ENCODE measurements at regions not wholly inside any gene's neighbourhood (a gene's known extent, or its start where the extent isn't known, plus 50 kb on each side); places are given as distances from the start of the nearest gene placed in this dataset.
"Not testable (repeated sequence)": the region's sequence is repeated elsewhere in the genome, so short reads cannot be mapped to it uniquely, and the experiment has no call there.

- Mint-ChIP-seq H3K4me3 (no peak overlapping the region), H3K27ac (no peak overlapping the region), H3K9me3 (no peaks in the 10 kb centered on the region), H3K4me1 (no peaks in the 10 kb centered on the region), H3K27me3 (no peaks in the 10 kb centered on the region), H3K36me3 (no peaks in the 10 kb centered on the region)
- no peak for ATAC-seq
Measured at GRCh38 chr6:93183531-93183972, 235.8 kb downstream of the EPHA7 start.

GRCh38 chr6:93182938-93183479, 236.3 kb downstream of the EPHA7 start:
- no peaks in the 10 kb centered on the region for H3K27me3 Mint-ChIP-seq
- no peaks in the 10 kb centered on the region for H3K36me3 Mint-ChIP-seq
- H3K27ac Mint-ChIP-seq, result no peak overlapping the region
- no peak overlapping the region for H3K4me3 Mint-ChIP-seq
- no peak for ATAC-seq
- no peaks in the 10 kb centered on the region for H3K9me3 Mint-ChIP-seq
- no peaks in the 10 kb centered on the region for H3K4me1 Mint-ChIP-seq

GRCh38 chr6:93177918-93178317, 241.4 kb downstream of the EPHA7 start:
- no peak for ATAC-seq
- Mint-ChIP-seq H3K27me3 (no peaks in the 10 kb centered on the region), H3K27ac (no peak overlapping the region), H3K36me3 (no peaks in the 10 kb centered on the region), H3K9me3 (no peaks in the 10 kb centered on the region), H3K4me1 (no peaks in the 10 kb centered on the region), H3K4me3 (no peak overlapping the region)

DNA sequence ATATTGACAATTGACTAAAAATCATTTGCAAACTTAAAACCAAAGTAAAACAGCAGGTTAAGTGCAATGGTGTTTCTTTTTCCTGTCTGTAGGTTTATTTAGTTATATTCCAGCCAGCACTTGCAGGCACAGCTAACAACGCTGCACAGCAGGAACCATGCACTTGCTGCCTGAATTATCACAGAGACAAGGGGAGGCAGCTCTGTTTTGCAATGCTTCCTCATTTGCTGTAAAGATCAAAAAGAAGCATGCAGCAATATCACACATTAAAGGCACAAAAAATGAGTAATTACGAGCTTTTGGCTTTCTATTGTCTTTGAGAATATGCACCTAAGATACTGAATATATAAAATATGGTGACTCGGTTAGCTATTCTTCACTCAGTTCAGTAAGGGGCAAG, 241.9 kb downstream of the EPHA7 start:
- ATAC-seq, result no peak

DNA sequence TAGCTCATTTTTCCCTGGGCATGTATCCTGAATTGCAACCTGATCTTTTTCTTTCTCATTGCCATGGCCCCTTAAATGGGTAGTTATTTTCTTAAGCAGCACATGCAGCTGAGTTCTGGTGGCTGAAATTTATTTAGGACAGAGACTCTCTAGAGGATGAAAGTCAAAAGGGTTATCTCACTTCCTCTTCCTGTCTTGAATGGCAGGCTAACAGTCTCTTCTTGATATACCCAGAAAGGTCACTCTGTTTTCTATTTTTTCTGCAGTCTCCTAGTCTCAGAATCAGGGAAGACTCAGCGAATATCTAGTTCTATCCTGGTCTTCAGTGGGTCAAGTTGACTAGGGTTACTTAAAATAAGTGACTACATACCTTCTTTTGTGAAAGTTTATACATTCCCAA, 243.3 kb downstream of the EPHA7 start:
- H3K27ac Mint-ChIP-seq, result no peak overlapping the region
- ATAC-seq, result no peak
- H3K4me1 Mint-ChIP-seq, result no peaks in the 10 kb centered on the region
- no peaks in the 10 kb centered on the region for H3K9me3 Mint-ChIP-seq
- no peak overlapping the region for H3K4me3 Mint-ChIP-seq
- H3K27me3 Mint-ChIP-seq, result no peaks in the 10 kb centered on the region
- no peaks in the 10 kb centered on the region for H3K36me3 Mint-ChIP-seq

More for the DNA sequence above, 241.9 kb downstream of the EPHA7 start:
- H3K9me3 Mint-ChIP-seq, result no peaks in the 10 kb centered on the region
- H3K4me3 Mint-ChIP-seq, result no peak overlapping the region
- H3K27me3 Mint-ChIP-seq, result no peaks in the 10 kb centered on the region
- H3K36me3 Mint-ChIP-seq, result no peaks in the 10 kb centered on the region
- H3K27ac Mint-ChIP-seq, result no peak overlapping the region
- no peaks in the 10 kb centered on the region for H3K4me1 Mint-ChIP-seq

GRCh38 chr6:93173573-93173972, 245.8 kb downstream of the EPHA7 start:
- H3K9me3 Mint-ChIP-seq, H3K4me3 Mint-ChIP-seq, ATAC-seq, H3K27ac Mint-ChIP-seq, H3K27me3 Mint-ChIP-seq, H3K36me3 Mint-ChIP-seq, H3K4me1 Mint-ChIP-seq: not testable (repeated sequence)

DNA sequence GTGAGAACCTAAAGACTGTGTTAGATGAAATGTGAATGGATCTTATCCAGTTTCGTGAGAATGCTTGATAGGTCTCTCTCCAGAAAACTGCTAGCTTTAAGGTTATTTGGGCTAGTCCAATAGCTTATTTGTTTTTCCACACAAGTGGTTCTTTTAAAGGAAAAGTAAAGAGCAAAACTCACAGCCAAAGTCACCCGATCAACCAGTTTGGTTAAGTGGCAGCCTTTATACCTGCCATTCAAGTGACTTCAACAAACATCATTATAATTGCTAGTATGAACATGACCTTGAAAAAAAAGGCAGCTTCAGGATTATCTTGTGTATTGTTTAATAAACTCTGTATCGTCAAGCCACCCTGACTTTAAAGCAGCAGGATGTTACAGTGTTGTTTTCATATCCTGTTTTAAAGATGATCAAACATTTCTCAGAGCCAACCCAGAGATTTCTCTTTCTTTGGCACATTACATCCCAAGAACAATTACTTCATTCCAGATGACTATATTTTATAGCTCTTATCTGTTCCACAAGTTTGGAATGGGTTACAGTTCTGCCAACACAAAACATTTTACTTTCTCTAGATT, 253.4 kb downstream of the EPHA7 start:
- H3K27me3 Mint-ChIP-seq, result no peaks in the 10 kb centered on the region
- no peaks in the 10 kb centered on the region for H3K36me3 Mint-ChIP-seq

DNA sequence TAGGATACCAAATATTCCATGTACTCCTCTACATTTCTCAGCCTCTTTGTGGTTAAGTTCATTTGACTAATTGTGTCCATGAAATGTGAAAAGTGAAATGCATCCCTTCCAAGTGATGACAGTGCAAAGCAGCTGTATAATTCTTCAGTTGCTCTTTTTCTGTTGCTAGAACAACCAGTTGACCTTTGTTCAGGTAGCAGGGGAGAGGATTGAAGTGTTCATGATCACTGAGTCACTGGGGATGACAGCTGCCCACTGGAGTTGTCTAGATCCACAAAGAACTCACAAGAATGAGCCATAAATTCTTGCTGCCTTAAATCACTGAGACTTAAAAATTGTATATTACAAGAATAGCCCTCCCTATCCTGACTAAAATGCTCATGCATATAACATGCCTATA, 254.6 kb downstream of the EPHA7 start:
- H3K4me3 Mint-ChIP-seq, result no peak overlapping the region
- H3K9me3 Mint-ChIP-seq, result peaks cover 6% of the 10 kb centered on the region

More for the DNA sequence above, 253.4 kb downstream of the EPHA7 start:
- Mint-ChIP-seq H3K9me3 (peaks cover 6% of the 10 kb centered on the region), H3K4me1 (no peaks in the 10 kb centered on the region), H3K4me3 (no peak overlapping the region), H3K27ac (no peak overlapping the region)
- no peak for ATAC-seq

GRCh38 chr6:93163146-93163545, 256.2 kb downstream of the EPHA7 start:
- Mint-ChIP-seq H3K4me1 (no peaks in the 10 kb centered on the region), H3K27ac (no peak overlapping the region), H3K36me3 (no peaks in the 10 kb centered on the region), H3K4me3 (no peak overlapping the region), H3K27me3 (no peaks in the 10 kb centered on the region), H3K9me3 (peaks cover 3% of the 10 kb centered on the region)
- ATAC-seq, result no peak

More for the DNA sequence above, 254.6 kb downstream of the EPHA7 start:
- no peaks in the 10 kb centered on the region for H3K36me3 Mint-ChIP-seq
- no peak overlapping the region for H3K27ac Mint-ChIP-seq
- H3K4me1 Mint-ChIP-seq, result no peaks in the 10 kb centered on the region
- ATAC-seq, result no peak
- H3K27me3 Mint-ChIP-seq, result no peaks in the 10 kb centered on the region

DNA sequence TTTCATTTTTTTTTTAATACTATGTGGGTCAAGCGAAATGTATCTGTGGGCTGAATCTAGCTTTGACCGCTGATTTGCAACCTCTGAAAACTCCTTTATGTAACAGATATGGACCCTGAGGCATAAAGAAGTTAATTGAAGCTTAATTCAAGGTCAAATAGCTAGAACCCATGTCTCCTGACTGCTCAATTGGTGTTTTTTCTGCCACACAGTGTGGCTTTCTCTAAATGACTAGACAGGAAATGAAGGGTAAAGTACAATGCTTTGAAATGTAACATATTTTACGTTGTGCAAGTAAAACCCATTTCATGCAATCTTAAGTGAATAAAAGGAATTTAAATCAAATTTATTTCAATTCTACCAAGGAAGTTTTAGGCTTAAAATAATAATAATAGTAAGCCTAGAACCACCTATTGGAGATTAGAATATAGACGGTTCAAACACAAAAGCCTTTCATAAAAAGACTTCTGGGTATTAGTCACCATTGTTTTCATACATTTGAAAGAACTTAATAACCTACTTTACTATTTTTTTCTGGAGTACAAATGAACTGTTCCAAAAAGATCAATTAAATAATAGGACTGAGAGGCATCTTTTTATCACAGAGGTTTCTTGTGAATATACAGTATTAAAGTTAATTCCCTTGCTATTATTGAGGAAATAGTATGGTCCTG, 279.8 kb downstream of the EPHA7 start:
- Mint-ChIP-seq H3K4me1 (no peaks in the 10 kb centered on the region), H3K36me3 (no peaks in the 10 kb centered on the region), H3K9me3 (peaks cover 10% of the 10 kb centered on the region), H3K27ac (no peak overlapping the region), H3K27me3 (no peaks in the 10 kb centered on the region), H3K4me3 (no peak overlapping the region)
- no peak for ATAC-seq

DNA sequence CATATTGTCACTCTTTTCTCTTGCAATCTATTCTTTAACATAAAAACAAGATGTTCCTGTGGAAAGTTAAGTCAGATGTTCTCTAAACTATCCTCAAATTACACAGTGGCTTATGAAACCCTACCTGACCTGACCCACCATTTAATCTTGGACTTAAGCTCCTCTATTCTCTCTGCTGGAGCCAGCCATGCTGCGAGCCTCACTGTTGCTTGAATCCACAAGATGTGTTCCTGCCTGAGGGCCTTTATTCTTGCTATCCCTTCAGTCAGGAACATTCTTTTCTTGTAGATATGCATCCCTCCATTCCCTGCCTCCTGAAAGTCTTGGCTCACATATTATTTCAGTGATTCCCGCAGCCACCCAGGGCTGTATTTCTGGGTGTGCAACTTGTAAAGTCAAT, 283.2 kb downstream of the EPHA7 start:
- Mint-ChIP-seq H3K4me1 (no peaks in the 10 kb centered on the region), H3K36me3 (no peaks in the 10 kb centered on the region), H3K4me3 (no peak overlapping the region), H3K27me3 (no peaks in the 10 kb centered on the region), H3K9me3 (peaks cover 4% of the 10 kb centered on the region), H3K27ac (no peak overlapping the region)
- no peak for ATAC-seq

DNA sequence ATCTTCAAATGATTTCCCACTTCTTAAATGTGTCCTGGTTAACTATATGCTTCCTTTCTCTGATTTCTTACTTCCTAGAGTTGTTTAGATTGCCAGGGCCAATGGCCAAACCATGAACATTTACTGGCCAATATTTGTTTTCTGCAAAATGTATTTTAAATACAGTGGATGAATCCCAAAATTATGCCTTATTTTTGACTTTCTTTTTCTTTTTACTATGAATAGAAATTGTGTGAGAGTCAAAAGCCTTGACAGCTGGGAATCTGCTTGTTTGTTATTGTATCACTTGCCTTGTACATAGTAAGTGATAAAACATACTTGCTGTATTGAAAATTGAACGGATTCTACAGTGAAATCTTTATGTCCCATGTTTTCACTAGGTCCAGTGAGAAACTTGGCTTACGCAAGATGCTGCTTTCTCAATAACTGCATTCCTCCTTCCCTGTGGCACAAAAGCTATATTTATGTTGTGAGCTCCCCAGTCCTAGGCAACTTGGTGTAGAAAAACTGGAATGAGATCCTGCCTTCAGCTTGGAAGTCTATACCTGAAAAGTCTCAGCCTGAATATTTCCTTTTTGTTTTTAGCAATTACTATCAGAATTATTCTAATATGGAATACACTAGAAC, 295.2 kb downstream of the EPHA7 start:
- H3K36me3 Mint-ChIP-seq, result no peaks in the 10 kb centered on the region
- ATAC-seq, result no peak
- peaks cover 7% of the 10 kb centered on the region for H3K9me3 Mint-ChIP-seq
- no peak overlapping the region for H3K27ac Mint-ChIP-seq
- no peaks in the 10 kb centered on the region for H3K27me3 Mint-ChIP-seq
- H3K4me3 Mint-ChIP-seq, result no peak overlapping the region
- no peaks in the 10 kb centered on the region for H3K4me1 Mint-ChIP-seq

- no peak overlapping the region for H3K27ac Mint-ChIP-seq
- H3K27me3 Mint-ChIP-seq, result no peaks in the 10 kb centered on the region
- H3K36me3 Mint-ChIP-seq, result no peaks in the 10 kb centered on the region
- H3K4me3 Mint-ChIP-seq, result no peak overlapping the region
- no peak for ATAC-seq
- peaks cover 4% of the 10 kb centered on the region for H3K9me3 Mint-ChIP-seq
- H3K4me1 Mint-ChIP-seq, result no peaks in the 10 kb centered on the region
Measured at GRCh38 chr6:93123585-93123984, 295.8 kb downstream of the EPHA7 start.

DNA sequence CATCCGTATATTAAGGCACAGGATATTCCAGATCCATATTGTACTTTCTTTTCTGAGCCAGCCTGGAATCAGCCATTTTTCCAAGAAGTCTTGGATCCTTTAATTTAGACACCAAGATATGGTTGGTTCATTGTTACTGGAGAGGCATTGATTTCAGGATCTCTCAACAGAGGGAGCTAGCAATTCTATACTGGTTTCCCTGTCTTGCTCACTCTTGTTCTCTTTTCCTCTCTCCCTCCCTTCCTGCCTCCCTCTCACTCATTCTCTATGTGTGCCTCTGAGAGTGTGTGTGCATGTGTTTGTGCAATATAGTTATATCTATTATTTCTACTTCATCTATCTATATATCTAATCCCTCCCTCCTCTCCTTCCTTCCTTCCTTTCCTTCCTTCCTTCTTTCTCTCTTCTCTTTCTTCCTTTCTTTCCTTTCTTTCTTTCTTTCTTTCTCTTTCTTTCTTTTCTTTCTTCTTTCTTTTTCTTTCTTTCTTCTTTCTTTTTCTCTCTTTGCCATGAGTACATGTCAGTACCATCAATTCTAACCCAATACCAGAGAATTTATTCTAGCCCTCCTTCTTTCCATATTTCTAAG, 299.1 kb downstream of the EPHA7 start:
- Mint-ChIP-seq H3K36me3 (no peaks in the 10 kb centered on the region), H3K4me3 (no peak overlapping the region), H3K27me3 (no peaks in the 10 kb centered on the region), H3K27ac (no peak overlapping the region), H3K9me3 (peaks cover 4% of the 10 kb centered on the region), H3K4me1 (no peaks in the 10 kb centered on the region)
- no peak for ATAC-seq

DNA sequence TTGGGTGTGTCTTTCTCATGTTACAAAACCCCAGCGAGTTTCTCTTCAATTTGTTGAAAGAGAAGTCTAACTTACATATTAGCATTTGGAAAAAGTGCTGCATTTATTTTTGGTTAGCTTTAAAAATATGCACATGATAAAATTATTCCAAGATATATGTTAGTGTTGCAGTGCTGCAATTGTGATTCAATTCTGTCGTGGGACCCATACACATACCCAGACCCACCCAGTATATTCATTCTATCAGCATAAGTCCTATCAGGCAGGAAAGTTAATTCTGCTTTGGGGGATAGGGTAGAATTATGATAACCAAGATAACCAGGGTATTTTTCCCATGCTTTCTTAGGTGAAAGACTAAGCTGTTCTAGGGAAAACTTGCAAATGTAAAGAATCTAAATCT, 313.5 kb downstream of the EPHA7 start:
- no peaks in the 10 kb centered on the region for H3K36me3 Mint-ChIP-seq
- no peaks in the 10 kb centered on the region for H3K4me1 Mint-ChIP-seq
- H3K27me3 Mint-ChIP-seq, result no peaks in the 10 kb centered on the region
- ATAC-seq, result no peak
- H3K9me3 Mint-ChIP-seq, result peaks cover 5% of the 10 kb centered on the region
- H3K27ac Mint-ChIP-seq, result no peak overlapping the region
- no peak overlapping the region for H3K4me3 Mint-ChIP-seq
